Activated CD4-positive, alpha-beta memory T cell treated with anti-CD3 and anti-CD28 coated beads, Interleukin-2, amount 10 ng/mL, durations not matched to agents 7 days and 5 days (primary cell): ENCODE measurements at regions not wholly inside any gene's neighbourhood (a gene's known extent, or its start where the extent isn't known, plus 50 kb on each side); places are given as distances from the start of the nearest gene placed in this dataset.
"Not testable (repeated sequence)": the region's sequence is repeated elsewhere in the genome, so short reads cannot be mapped to it uniquely, and the experiment has no call there.

Experiments
- CTCF ChIA-PET: fragments of 350-600 bp; sonication (Branson Sonifier 250); formaldehyde crosslinking; loops from one replicate; lab custom pipeline; 2021; ENCODE audit warnings: antibody characterized with exemption, inconsistent platforms; lab: Charles Lee
- POLR2A ChIA-PET: fragments of 350-600 bp; sonication (Branson Sonifier 250); formaldehyde crosslinking; loops from one replicate; lab custom pipeline; 2021; ENCODE audit warnings: antibody characterized with exemption; lab: Charles Lee
- DNase-seq: peaks from one replicate; pipeline ENCODE4 v3.0.0-alpha.2; 2020
- H3K27ac Mint-ChIP-seq: one replicate; pipeline ENCODE4 v1.8.0; 2021; ENCODE audit warnings: mild to moderate bottlenecking, mixed read lengths
- H3K27me3 Mint-ChIP-seq: one replicate; pipeline ENCODE4 v1.8.0; 2021; ENCODE audit warnings: mixed read lengths
- H3K36me3 Mint-ChIP-seq: one replicate; pipeline ENCODE4 v1.8.0; 2021; ENCODE audit warnings: low read depth, mixed read lengths
- H3K4me1 Mint-ChIP-seq: one replicate; pipeline ENCODE4 v1.8.0; 2021; ENCODE audit warnings: mixed read lengths
- H3K4me3 Mint-ChIP-seq: one replicate; pipeline ENCODE4 v1.8.0; 2021; ENCODE audit warnings: mild to moderate bottlenecking, mixed read lengths
- H3K9me3 Mint-ChIP-seq: one replicate; pipeline ENCODE4 v1.8.0; 2021; ENCODE audit warnings: mixed read lengths

DNA sequence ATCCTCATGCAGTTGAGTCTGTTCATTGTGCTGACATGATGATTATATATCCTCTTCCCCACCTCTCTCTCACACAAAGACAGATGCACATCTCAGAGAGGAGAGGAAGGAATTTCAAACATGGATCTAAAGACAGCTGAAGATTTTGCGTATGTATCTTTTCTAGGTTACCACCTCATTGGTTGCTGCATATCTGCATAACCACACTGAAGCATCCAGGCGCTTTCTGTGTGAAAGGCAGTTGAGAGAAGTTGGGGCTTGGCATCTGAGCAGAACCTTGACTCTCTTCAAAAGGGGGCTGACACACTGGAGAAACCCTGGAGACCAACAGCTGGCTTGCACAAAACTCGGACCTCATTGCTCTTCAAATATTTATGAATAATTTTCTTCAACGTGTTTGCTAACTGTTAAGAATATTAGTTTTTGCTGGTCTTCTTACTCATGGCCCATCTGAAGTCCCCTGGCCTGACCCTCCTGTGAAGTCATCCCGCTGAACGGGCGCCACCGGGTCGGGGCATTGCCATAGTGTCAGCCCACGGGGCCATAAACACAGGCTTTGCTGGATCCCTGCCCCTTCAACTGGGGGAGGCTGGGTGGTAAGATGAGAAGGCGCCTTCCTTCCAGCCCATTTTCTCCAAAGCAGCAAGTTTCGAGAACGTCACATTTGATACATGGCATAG, 593.2 kb upstream of the CLINT1 start:
- H3K9me3 Mint-ChIP-seq: peaks cover 2% of the 10 kb centered on the region
- no peaks in the 10 kb centered on the region for H3K27me3 Mint-ChIP-seq
- no peak overlapping the region for H3K27ac Mint-ChIP-seq
- ChIA-PET POLR2A (no interaction called here), CTCF (no interaction called here)
- H3K36me3 Mint-ChIP-seq: no peaks in the 10 kb centered on the region
- no peak overlapping the region for H3K4me3 Mint-ChIP-seq
- no peak for DNase-seq
- no peaks in the 10 kb centered on the region for H3K4me1 Mint-ChIP-seq

DNA sequence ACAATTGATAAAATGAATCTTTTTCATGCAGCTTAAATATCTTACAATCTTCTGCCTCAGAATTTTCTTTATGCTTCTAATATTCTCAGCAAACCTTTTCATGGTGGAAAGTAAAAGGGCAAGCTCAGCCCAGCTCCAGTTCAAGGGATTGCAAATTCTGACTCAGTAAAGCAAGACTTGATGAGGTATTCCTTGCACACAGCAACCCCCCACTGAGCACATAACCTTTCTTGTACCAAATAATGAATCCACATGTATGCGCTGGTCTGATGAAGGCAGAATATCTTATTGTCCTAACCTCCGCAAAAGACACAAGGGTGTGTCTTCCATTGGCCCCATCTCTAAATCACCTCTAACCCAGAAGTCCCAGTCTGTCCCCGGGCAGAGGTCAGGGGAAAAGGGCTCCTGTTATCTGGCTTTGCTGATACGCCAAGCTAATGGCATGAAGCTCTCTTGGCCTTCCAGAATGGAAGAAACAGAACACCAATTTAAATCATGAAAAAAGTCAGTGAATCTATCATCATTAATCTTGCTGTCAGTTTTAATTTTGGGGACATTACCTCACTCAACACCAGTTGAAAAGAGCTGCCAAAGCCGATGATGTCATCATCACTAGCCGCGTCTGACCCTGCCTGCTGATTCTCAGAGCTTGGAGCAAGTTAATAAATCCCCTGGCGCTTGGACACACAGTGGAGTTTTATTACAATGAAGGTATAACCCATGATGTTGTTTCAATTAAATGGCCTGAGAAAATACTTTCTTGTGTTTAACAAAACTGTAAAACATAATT, 592.5 kb upstream of the CLINT1 start:
- Mint-ChIP-seq H3K27ac (no peak overlapping the region), H3K27me3 (no peaks in the 10 kb centered on the region)

DNA sequence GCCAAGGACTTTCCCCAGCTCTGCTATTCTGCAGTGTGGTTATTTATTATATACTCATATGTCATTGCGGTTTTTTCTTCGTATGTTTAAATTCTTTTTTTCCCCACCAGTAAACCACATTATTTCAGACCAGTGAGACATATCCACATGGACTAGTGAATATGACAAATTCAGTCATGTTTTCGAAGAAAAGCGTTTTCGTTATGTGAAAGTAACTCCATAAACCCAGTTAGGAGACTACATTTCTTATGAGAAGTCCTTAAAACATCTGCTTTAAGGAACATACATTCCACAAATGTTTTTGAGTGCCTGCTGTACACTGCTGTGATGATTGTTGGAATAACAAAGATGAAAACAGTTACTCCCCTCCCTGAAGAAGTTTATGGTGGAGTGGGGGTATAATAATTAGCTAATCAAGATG, 591.8 kb upstream of the CLINT1 start:
- no peaks in the 10 kb centered on the region for H3K36me3 Mint-ChIP-seq
- ChIA-PET CTCF (no interaction called here), POLR2A (no interaction called here)
- peaks cover 5% of the 10 kb centered on the region for H3K9me3 Mint-ChIP-seq
- DNase-seq: no peak
- no peak overlapping the region for H3K4me3 Mint-ChIP-seq
- H3K27ac Mint-ChIP-seq: no peak overlapping the region
- no peaks in the 10 kb centered on the region for H3K4me1 Mint-ChIP-seq
- H3K27me3 Mint-ChIP-seq: no peaks in the 10 kb centered on the region

More for the DNA sequence above, 592.5 kb upstream of the CLINT1 start:
- Mint-ChIP-seq H3K36me3 (no peaks in the 10 kb centered on the region), H3K4me1 (no peaks in the 10 kb centered on the region), H3K4me3 (no peak overlapping the region), H3K9me3 (peaks cover 2% of the 10 kb centered on the region)
- CTCF ChIA-PET: interaction anchor here (0.5 kb wide), 1 partner anchor 99 kb away, joined by 3 read pairs; no protein-coding TSS in a partner anchor
- POLR2A ChIA-PET: no interaction called here
- no peak for DNase-seq

DNA sequence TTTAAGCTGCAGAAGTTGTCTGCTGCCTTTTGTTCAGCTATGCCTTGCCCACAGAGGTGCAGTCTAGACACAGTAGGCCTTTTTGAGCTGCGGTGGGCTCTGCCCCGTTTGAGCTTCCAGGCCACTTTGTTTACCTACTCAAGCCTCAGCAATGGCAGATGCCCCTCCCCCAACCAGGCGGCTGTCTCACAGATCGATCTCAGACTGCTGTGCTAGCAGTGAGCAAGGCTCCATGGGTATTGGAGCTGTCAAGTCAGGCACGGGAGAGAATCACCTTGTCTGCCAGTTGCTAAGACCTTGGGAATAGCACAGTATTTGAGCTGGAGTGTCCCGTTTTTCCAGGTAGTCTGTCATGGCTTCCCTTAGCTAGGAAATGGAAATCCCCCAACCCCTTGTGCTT, 587.8 kb upstream of the CLINT1 start:
- H3K4me3 Mint-ChIP-seq, H3K27me3 Mint-ChIP-seq, POLR2A ChIA-PET, H3K4me1 Mint-ChIP-seq, H3K27ac Mint-ChIP-seq, CTCF ChIA-PET, DNase-seq, H3K36me3 Mint-ChIP-seq: not testable (repeated sequence)
- H3K9me3 Mint-ChIP-seq: peaks cover 11% of the 10 kb centered on the region

DNA sequence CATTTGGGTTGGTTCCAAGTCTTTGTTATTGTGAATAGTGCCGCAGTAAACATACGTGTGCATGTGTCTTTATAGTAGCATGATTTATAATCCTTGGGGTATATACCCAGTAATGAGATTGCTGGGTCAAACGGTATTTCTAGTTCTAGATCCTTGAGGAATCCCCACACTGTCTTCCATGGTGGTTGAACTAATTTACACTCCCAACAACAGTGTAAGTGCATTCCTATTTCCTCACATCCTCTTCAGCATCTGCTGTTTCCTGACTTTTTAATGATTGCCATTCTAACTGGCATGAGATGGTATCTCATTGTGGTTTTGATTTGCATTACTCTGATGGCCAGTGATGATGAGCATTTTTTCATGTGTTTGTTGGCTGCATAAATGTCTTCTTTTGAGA, 580.3 kb upstream of the CLINT1 start:
- H3K36me3 Mint-ChIP-seq, H3K27ac Mint-ChIP-seq, H3K9me3 Mint-ChIP-seq, H3K27me3 Mint-ChIP-seq, DNase-seq, CTCF ChIA-PET, POLR2A ChIA-PET, H3K4me3 Mint-ChIP-seq: not testable (repeated sequence)
- peaks cover 17% of the 10 kb centered on the region for H3K4me1 Mint-ChIP-seq

DNA sequence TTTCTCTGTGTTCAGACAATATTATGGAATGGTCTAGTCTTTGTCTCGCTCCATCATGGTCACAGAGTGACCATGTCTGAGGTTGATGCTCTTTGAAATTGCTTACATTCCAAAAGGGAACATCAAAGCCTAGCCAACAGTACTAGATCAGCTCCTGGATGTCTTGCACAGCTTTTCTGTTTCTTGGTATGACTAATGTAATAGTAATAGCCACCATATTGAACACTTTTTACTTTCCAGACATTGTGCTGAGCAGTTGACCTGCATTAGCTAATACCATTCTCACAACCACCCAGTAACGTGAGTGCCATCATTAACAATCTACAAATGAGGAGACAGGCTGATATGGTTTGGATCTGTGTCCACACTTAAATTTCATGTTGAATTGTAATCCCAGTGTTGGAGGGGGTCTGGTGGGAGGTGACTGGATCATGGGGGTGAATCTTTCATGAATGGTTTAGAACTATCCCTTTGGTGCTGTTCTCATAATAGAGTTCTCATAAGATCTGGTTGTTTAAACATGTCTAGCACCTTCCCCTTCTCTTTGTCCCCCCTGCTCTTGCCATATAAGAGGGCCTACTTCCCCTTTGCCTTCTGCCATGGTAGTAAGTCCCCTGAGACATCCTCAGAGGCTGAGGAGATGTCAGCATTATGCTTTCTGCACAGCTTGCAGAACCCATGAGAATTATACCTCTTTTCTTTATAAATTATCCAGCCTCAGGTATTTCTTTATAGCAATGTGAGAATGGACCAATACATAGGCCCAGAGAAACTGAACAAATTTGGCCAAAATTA, 577.5 kb upstream of the CLINT1 start:
- Mint-ChIP-seq H3K9me3 (peaks cover 2% of the 10 kb centered on the region), H3K4me3 (no peak overlapping the region), H3K36me3 (no peaks in the 10 kb centered on the region), H3K4me1 (peaks cover 24% of the 10 kb centered on the region), H3K27me3 (no peaks in the 10 kb centered on the region), H3K27ac (no peak overlapping the region)
- CTCF ChIA-PET: interaction anchor here (1.3 kb wide), 1 partner anchor 13 kb away, joined by 4 read pairs; no protein-coding TSS in a partner anchor
- no peak for DNase-seq
- POLR2A ChIA-PET: no interaction called here

DNA sequence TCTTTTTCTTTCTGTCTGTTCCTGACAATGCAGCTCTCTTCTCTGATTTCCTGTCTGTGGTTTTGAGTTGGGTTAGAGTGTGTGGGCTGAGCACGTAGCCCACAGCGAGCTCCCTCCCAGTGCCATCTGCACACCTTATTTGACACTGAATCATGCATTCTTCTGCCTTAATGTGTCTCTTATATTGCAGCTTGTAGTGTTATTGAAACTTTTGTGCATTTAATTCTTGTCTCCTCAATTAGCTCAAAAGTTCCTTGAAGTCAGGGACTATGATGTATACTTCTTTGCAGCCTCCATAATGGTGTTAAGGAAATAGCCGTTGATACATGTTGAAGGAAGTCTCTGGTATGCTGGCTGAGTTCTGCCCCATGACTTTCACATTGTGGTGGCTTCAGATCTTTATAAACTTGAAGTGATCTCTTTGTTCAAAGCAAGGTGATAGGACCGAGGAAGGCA, 576.2 kb upstream of the CLINT1 start:
- H3K27ac Mint-ChIP-seq: peak overlapping the region; percentile 70
- H3K27me3 Mint-ChIP-seq: no peaks in the 10 kb centered on the region
- POLR2A ChIA-PET: interaction anchor here (1.2 kb wide), 1 partner anchor 440 kb away, joined by 3 read pairs; no protein-coding TSS in a partner anchor
- H3K4me3 Mint-ChIP-seq: peak overlapping the region; percentile 28
- no peaks in the 10 kb centered on the region for H3K36me3 Mint-ChIP-seq
- peaks cover 24% of the 10 kb centered on the region for H3K4me1 Mint-ChIP-seq
- H3K9me3 Mint-ChIP-seq: peaks cover 2% of the 10 kb centered on the region
- peak; percentile 46 for DNase-seq
- CTCF ChIA-PET: interaction anchor here (1.3 kb wide), 1 partner anchor 12 kb away, joined by 4 read pairs; no protein-coding TSS in a partner anchor

DNA sequence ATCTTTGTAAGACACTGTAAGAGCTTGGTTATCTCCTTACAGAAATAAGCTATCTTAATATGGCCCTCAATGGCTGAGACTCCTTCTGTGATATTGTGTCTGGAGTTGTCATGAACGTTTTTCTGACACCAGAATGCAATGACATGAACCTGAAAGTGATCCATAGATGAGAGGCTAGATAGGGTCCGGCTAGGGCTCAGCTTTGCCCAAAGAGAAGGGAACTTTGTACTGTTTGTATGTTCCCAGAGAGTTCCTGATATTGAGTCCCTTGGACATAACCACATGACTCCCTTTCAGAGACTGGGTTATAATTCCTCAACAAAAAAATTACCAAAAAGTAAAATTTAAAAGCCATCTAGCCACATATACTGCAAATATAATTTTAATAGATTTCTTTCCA, 575.8 kb upstream of the CLINT1 start:
- no peaks in the 10 kb centered on the region for H3K27me3 Mint-ChIP-seq
- H3K4me1 Mint-ChIP-seq: peaks cover 24% of the 10 kb centered on the region
- CTCF ChIA-PET: no interaction called here

DNA sequence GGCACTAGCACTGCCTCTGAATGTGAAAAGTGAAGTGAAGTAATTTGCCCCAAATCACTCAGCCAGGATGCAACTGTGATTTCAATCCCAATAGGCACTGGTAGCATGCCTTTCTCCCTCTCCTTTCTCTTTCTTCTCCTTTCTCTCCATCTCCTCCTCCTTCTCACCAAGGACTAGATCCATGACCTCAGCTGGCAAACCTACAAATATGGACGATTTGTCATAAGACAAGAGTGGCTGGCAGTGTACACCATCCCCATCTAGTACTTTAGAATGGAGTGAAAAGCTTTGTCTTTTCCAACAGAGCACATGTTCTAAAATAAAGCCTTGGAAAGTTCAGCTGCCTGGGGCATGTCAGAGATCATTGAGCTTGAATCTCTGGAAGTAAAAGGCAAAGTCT, 574.7 kb upstream of the CLINT1 start:
- ChIA-PET CTCF (no interaction called here), POLR2A (no interaction called here)
- H3K36me3 Mint-ChIP-seq: no peaks in the 10 kb centered on the region
- no peak overlapping the region for H3K27ac Mint-ChIP-seq
- no peak for DNase-seq
- H3K4me3 Mint-ChIP-seq: no peak overlapping the region
- peaks cover 24% of the 10 kb centered on the region for H3K4me1 Mint-ChIP-seq
- H3K9me3 Mint-ChIP-seq: peaks cover 2% of the 10 kb centered on the region
- H3K27me3 Mint-ChIP-seq: no peaks in the 10 kb centered on the region

More for the DNA sequence above, 575.8 kb upstream of the CLINT1 start:
- H3K9me3 Mint-ChIP-seq: peaks cover 2% of the 10 kb centered on the region
- H3K27ac Mint-ChIP-seq: no peak overlapping the region
- no peak for DNase-seq
- H3K4me3 Mint-ChIP-seq: no peak overlapping the region
- H3K36me3 Mint-ChIP-seq: no peaks in the 10 kb centered on the region
- POLR2A ChIA-PET: interaction anchor here (1.2 kb wide), 1 partner anchor 440 kb away, joined by 3 read pairs; no protein-coding TSS in a partner anchor

DNA sequence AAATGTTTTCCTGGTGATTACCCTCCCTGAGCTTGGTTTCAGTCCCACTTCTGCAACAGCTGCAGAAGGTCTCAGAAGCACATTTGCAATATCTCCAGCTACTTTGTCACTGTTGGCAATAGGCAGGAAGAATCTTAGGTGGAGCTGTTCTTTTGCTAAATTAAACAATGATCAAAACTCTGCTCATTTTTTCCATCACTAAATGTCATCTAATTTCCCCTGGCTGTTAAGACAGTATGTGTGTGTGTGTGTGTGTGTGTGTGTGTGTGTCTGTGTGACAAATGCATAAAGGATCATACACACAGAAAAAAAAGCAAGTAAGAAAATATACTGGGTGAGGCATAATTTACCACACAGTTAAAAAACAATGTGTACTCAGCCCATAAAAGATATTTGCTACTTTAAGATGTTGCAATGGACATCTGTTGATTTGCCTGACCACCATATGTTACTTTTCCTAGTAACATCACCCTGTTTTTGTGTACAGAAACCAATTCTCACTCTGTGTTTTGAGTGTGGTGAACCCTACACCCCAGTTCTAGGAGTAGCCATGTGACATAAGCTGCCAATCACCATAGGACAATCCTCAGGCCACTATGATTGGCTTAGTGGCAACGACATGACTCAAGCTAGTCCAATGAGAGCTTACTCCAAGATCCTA, 572.6 kb upstream of the CLINT1 start:
- DNase-seq: no peak
- no peaks in the 10 kb centered on the region for H3K36me3 Mint-ChIP-seq
- no peaks in the 10 kb centered on the region for H3K27me3 Mint-ChIP-seq
- no peak overlapping the region for H3K4me3 Mint-ChIP-seq
- ChIA-PET POLR2A (no interaction called here), CTCF (no interaction called here)
- H3K27ac Mint-ChIP-seq: no peak overlapping the region
- peaks cover 2% of the 10 kb centered on the region for H3K9me3 Mint-ChIP-seq
- peaks cover 24% of the 10 kb centered on the region for H3K4me1 Mint-ChIP-seq

DNA sequence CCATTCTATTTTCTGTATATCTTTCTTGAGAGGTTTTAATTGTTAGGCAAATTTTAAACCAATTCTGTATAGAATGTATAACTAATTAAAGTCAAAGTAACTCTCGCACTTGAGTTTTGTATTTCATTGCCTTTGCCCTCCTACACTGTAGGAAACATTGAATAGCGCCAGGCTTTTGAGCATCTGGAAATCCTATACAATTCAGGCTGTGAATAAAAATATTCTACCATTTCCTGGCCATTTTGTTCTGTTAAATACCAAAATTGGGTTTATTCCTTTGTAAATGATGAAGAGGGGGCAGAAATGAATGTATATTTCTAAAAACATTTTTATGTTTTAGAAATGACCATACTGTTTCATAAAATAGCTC, 571.8 kb upstream of the CLINT1 start:
- Mint-ChIP-seq H3K4me3 (no peak overlapping the region), H3K27me3 (no peaks in the 10 kb centered on the region), H3K27ac (no peak overlapping the region), H3K9me3 (peaks cover 2% of the 10 kb centered on the region), H3K36me3 (no peaks in the 10 kb centered on the region), H3K4me1 (peaks cover 22% of the 10 kb centered on the region)
- DNase-seq: no peak
- ChIA-PET CTCF (no interaction called here), POLR2A (no interaction called here)

DNA sequence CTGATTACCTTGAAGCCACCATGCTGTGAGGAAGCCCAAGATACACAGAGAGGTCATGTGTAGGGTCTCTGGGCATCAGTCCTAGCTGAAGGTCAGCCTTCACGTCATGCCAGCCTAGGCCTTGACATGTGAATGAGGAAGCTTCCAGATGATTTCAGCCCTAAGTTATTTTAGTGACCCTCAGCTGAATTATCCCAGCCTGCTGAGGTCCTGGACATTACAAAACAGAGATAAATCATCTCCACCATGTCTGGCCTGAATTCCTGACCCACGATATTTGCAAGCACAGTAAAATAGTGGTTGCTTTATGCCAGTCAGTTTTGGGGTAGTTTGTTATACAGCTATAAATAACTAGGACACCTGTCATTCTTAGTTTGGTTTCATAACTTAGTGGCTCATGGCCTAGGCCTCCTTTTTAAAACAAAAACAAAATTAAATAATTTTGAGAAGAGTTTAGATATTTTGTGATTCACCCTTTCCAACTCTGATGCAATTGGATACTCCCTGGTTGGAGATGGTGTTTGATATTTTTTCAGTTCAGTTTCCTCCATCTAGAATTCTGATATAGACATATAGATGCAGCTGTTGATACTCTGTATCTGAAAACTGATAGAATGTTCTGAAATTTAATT, 571.3 kb upstream of the CLINT1 start:
- no peaks in the 10 kb centered on the region for H3K36me3 Mint-ChIP-seq
- no peaks in the 10 kb centered on the region for H3K27me3 Mint-ChIP-seq
- ChIA-PET CTCF (no interaction called here), POLR2A (no interaction called here)
- peaks cover 17% of the 10 kb centered on the region for H3K4me1 Mint-ChIP-seq
- peaks cover 2% of the 10 kb centered on the region for H3K9me3 Mint-ChIP-seq
- no peak overlapping the region for H3K4me3 Mint-ChIP-seq
- DNase-seq: no peak
- H3K27ac Mint-ChIP-seq: no peak overlapping the region
